ENCODE measurements at regions not wholly inside any gene's neighbourhood (a gene's known extent, or its start where the extent isn't known, plus 50 kb on each side); places are given as distances from the start of the nearest gene placed in this dataset.

- DNase-seq: peak; percentile 73
These were observed 99.9 kb upstream of the FGF3 start for GRCh38 chr11:69918938-69919650.

GRCh38 chr11:69919659-69920344, 100.6 kb upstream of the FGF3 start:
- DNase-seq: no peak

- no peak for DNase-seq
These were observed 101.3 kb upstream of the FGF3 start for GRCh38 chr11:69920345-69921127.

GRCh38 chr11:69921128-69922014, 102.2 kb upstream of the FGF3 start:
- DNase-seq: no peak

- no peak for DNase-seq
These were observed 102.9 kb upstream of the FGF3 start for GRCh38 chr11:69922015-69922595.

GRCh38 chr11:69922596-69923111, 103.4 kb upstream of the FGF3 start:
- DNase-seq: no peak

GRCh38 chr11:69923196-69923595, 104.0 kb upstream of the FGF3 start:
- no peak for DNase-seq

- no peak for DNase-seq
These were observed 104.6 kb upstream of the FGF3 start for GRCh38 chr11:69923641-69924307.

- no peak for DNase-seq
These were observed 105.3 kb upstream of the FGF3 start for GRCh38 chr11:69924308-69925161.

- no peak for DNase-seq
These were observed 106.4 kb upstream of the FGF3 start for GRCh38 chr11:69925366-69926196.

GRCh38 chr11:69926376-69927050, 107.3 kb upstream of the FGF3 start:
- DNase-seq: no peak

GRCh38 chr11:69928121-69928520, 108.9 kb upstream of the FGF3 start:
- DNase-seq: no peak

GRCh38 chr11:69928975-69929374, 109.8 kb upstream of the FGF3 start:
- no peak for DNase-seq

- DNase-seq: no peak
These were observed 111.2 kb upstream of the FGF3 start for GRCh38 chr11:69930081-69931059.

GRCh38 chr11:69931060-69931910, 112.1 kb upstream of the FGF3 start:
- DNase-seq: no peak

- no peak for DNase-seq
These were observed 113.0 kb upstream of the FGF3 start for GRCh38 chr11:69931994-69932910.

All from stimulated activated CD4-positive, alpha-beta T cell treated with anti-CD3 and anti-CD28 coated beads, Interleukin-4, amount 100 ng/mL, for 24 hours (primary cell).